ENCODE measurements at regions not wholly inside any gene's neighbourhood (a gene's known extent, or its start where the extent isn't known, plus 50 kb on each side); places are given as distances from the start of the nearest gene placed in this dataset.

- TF ChIP-seq, protein P1, sequence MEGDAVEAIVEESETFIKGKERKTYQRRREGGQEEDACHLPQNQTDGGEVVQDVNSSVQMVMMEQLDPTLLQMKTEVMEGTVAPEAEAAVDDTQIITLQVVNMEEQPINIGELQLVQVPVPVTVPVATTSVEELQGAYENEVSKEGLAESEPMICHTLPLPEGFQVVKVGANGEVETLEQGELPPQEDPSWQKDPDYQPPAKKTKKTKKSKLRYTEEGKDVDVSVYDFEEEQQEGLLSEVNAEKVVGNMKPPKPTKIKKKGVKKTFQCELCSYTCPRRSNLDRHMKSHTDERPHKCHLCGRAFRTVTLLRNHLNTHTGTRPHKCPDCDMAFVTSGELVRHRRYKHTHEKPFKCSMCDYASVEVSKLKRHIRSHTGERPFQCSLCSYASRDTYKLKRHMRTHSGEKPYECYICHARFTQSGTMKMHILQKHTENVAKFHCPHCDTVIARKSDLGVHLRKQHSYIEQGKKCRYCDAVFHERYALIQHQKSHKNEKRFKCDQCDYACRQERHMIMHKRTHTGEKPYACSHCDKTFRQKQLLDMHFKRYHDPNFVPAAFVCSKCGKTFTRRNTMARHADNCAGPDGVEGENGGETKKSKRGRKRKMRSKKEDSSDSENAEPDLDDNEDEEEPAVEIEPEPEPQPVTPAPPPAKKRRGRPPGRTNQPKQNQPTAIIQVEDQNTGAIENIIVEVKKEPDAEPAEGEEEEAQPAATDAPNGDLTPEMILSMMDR (IDR thresholded peaks at IDR 0.05), result no peak
- TF ChIP-seq POLR2A (IDR thresholded peaks at IDR 0.05), result no peak
These were observed 94.9 kb downstream of the OGFRL1 start for GRCh38 chr6:71383476-71383875.
